OCI-M2 (cell line): ENCODE measurements at regions not wholly inside any gene's neighbourhood (a gene's known extent, or its start where the extent isn't known, plus 50 kb on each side); places are given as distances from the start of the nearest gene placed in this dataset.
A peak's percentile ranks its signal among the peaks of the same experiment; 100 is the strongest.

Source experiments
- DNase-seq: peaks from one replicate; lab custom pipeline; 2025; ENCODE audit not compliant: unreplicated experiment; lab: John Stamatoyannopoulos, UW

- no peak for DNase-seq
Measured at GRCh38 chr6:121810158-121811032, 374.9 kb downstream of the GJA1 start.

GRCh38 chr6:121811106-121811505, 375.7 kb downstream of the GJA1 start:
- DNase-seq, result no peak

GRCh38 chr6:121816361-121816760, 380.9 kb downstream of the GJA1 start:
- no peak for DNase-seq

DNA sequence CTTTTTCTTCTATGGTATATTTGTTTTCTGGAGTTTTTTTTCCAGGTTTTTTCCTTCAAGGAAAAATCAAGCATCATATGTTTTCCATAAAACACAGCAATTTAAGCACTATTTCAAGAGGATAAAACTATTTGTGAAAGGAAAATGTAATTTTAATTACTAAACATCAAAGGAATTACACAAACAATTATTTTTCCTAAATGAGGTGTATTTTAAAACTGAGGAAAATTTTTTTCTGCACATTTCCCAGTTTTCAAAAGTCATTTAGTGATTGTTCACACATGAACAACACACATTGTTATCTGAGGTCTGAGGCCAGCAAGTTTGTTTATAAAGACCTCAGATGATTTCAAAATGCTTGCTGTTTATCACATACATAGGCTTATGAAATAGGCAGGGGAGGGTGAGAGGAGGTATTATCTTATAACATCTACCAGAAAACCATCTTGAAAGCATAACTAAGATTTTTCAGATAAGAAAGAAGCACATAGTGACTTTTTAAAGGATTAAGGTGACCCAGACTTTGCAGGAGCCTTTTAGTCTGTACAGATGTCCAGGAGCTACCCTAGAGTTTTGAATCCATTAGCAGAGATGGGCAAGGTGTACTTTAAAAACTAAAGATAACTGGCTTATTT, 381.6 kb downstream of the GJA1 start:
- DNase-seq, result no peak

- DNase-seq, result no peak
Measured at GRCh38 chr6:121823437-121823851, 388.0 kb downstream of the GJA1 start.

DNA sequence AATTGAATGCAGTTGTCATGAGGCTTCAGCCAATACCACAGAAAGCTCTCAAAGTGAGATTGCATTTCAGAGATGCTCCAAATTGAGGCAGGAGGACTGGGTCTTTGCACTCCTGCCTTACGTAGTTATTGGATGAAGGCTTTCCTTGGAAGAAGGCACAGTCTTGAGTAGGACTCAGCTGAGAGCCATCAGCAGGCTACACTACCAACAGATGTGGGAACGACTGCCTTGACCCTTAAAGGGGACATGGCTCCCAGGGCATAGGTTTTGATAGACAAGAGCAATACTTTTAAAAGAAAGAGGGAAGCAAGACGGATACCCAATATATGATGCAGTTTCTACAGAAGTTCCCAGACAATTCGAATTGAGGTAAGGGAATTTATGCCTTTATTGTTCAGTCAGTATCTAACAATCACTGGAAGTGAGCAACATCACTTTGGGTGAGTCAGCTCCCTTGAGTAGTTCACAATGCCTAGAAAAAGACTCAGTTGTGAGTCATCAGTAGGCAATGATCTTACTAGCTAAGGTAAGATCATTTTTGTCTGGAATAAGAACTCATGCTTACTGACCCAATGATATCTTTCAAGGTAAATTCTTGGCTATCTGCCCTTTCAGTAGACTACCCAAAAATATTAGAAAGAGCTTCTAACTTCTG, 390.8 kb downstream of the GJA1 start:
- no peak for DNase-seq

DNA sequence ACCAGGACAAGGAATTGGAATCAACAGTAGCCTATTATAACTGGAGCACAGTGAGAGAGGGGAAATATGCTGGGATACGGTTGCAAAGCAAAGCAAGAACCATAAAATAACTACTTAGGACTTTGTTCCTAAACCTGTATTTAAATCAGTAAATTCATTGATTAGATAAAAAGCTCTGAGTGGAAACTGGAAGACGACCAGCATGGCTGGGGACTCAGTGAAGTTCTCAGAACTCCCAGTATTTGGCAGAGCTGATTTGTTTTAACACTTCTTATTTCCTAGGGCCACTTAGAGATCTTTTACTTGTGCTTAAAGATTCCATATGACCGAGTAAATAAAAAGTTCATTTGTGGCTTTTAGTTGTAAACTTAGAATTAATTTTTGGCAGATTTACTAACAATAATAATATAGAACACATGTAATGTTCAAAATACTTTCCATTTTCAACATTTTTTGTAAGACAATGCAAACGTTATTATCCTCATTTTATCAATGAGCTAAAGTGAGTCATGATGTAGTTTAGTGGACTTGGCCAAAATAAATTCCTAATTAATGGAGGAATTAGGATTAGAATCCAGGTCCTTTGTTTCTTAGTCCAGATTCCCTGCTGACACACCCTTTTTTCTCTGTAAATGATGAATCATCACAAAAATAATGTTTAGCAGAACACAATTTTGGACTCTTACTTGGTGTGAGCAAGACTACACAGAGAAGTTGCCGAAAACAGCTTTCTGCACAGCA, 392.9 kb downstream of the GJA1 start:
- DNase-seq, result no peak

DNA sequence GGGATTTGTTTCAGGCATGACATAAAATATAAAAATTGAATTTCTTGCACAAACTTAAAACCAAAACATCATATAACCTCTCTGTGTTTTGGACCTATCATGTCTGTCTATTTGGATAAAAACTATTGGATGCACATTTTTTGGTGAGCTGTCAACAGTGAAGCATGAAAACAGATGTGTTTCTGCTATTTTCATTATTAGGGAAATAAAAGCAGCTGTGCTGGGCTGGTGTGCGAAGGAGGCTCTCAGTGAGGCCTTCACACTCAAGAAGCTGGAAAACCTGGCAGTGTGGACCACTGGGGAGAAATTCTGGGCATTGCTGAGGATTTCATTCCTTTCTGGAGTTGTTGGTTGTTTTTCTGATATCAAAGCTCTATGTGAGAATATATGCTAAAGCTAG, 395.3 kb downstream of the GJA1 start:
- no peak for DNase-seq

- no peak for DNase-seq
Measured at GRCh38 chr6:121835662-121836061, 400.2 kb downstream of the GJA1 start.

DNA sequence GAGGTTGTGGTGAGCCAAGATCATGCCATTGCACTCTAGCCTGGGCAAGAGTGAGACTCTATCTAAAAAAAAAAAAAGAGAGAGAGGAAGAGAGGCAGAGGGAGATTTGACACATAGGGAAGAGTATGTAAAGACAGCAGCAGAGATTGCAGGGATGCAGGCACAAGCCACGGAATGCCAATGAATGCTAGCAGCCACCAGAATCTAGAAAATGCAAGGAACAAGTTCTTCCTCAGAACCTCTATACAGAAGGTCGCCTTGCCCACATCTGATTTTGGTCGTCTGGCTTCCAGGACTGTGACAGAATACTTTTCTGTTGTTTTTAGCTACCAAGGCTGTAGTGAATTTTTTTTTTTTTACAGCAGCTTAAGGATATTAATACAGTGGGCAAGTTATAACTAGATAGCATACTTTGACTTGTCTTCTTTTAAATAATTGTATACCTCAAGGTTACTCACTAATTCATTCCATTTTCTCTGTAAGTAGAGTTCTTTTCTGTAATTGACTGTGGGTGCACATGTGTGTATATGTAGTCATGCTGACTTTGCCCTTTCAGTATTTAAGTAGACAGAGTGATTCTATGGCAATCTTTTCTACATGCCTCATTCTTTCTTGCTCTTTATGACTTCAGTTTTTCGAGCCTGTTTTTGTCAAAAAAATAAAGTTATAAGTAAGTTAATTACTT, 402.2 kb downstream of the GJA1 start:
- DNase-seq, result no peak

GRCh38 chr6:121838842-121839241, 403.4 kb downstream of the GJA1 start:
- no peak for DNase-seq

- no peak for DNase-seq
Measured at GRCh38 chr6:121839896-121840295, 404.4 kb downstream of the GJA1 start.

DNA sequence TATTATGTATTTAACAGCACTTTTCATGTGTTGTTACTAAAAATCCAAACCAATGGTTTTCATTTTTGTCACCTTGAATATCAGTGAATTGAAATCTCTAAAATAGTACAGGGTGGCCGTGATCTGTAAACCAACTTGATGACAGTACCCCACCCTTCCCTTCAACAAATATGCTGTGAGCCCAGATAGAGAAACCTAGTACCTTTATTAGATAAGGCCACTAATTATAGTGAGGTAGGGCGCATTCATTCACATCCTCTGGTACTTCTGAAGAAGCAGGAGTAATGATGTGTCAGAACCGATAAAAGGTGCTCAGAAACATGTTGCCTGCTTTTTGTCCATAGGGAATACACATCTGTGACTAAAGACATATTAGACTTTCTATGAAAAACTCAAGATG, 409.5 kb downstream of the GJA1 start:
- DNase-seq, result no peak

DNA sequence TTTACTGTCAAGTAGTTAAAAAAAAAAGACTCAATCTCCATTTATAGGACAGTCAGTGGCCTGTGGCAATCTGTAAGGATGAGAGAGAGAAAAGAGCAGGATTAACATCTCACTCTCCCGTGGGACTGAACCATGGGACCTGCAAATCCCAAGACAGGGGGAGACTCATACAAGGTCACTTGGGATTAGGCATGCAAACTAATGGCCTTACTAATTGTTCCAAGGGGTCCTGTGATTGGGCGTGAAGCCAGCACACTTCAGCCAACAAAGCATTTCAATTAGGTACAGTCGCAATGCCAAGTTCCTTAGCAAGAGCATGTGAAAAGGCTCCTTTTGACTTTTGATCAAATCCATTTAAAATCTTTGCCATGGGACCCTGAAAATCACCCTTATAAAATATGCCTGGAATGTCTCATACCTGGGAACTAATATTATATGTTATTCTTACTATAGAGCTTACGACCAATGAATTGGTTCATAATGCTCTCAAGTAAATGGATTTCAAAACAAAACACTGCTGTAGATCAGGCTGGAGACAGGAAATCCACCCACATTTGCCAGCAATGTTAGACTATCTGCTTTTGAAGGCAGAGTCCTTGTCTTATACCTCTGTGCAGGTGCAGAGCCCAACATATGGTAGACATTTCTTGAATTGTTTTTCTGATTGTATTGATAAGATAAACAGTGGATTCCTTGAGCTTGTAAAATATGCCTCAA, 412.5 kb downstream of the GJA1 start:
- DNase-seq, result no peak

DNA sequence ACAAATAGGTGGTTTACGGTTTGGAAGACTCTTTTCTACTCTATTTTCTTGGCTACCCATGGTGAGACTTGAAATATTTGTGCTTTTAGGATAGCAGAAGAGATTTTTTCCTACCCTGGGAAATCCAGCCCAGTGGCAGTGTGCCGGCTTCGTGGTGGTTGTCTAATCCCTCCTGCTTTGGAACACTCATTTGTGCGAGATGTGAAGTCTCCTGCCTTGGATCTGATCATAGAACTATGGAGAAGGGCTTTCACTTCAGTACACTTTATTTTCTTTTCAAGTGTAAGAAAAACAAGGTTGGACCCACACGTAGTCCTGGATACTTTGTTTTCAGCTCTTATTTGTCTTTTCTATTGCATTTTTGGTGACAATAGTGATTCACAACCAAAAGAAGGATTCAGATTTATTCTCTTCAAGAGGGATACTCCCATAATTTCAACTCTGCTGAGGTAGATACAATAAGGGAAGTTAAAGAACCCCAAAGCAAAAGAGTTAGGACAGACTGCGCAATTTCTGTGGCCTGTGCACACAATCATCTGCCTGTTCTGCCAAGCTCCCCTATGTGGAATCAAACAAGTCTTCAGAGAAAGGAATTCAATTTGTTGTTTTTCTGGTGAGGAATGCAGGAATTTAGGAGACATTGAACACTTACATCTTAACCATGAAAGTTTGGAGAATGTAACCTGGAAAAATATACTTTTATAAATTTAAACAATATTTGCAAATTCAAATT, 413.2 kb downstream of the GJA1 start:
- DNase-seq, result no peak

DNA sequence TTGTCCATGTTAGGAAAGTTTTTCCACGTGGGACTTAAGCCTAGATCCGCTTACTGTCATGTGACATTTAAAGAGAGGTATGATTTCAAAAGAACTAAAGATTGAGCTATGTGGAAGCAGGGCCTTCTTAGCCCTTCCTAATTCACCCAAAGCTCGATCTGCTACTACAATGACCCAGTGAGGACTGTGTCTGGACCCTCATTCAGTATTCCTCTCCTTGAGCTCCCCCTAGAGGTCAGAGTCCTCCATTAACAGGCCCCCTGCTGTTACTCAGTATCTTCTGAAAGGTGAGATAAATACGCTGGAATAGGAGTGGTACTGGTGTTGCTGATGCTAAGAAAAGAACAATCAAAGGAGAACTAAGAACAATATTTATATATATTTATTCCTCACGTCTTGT, 414.0 kb downstream of the GJA1 start:
- peak; percentile 9 for DNase-seq

- DNase-seq, result no peak
Measured at GRCh38 chr6:121851056-121851455, 415.6 kb downstream of the GJA1 start.

- no peak for DNase-seq
Measured at GRCh38 chr6:121853686-121854085, 418.2 kb downstream of the GJA1 start.

DNA sequence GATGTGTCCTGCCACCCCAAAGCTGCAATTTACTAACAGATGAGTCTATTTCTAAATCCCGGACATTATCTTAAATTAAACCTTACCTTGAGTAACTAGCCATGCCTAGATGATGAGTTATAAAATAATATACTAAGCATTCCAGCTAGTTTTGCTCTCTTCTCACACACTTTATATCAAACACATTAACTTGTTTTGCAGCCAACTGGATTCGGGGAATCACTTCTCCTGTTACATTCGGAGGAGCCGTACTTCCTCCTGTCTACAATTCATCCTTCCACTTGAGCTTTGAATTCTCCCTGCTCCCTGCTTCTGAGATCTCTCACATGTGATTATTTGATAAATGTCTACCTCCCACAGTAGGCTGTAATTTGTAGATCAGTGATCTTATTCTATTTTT, 420.1 kb downstream of the GJA1 start:
- DNase-seq, result no peak
